WTC11 (cell line): ENCODE measurements at regions not wholly inside any gene's neighbourhood (a gene's known extent, or its start where the extent isn't known, plus 50 kb on each side); places are given as distances from the start of the nearest gene placed in this dataset.

Experiments
- ATAC-seq: fragments of 200-7000 bp; cut with Tn5 transposase; 2 replicates; pipeline ENCODE4 v1.10.0; 2021; ENCODE audit warnings: mild to moderate bottlenecking, moderate library complexity
- CTCF ChIA-PET: fragments of 300-600 bp; sonication (Branson Sonifier 250); formaldehyde crosslinking; loops from one replicate; lab custom pipeline; 2021; ENCODE audit warnings: antibody characterized with exemption; lab: Charles Lee
- POLR2A ChIA-PET: fragments of 350-600 bp; sonication (Branson Sonifier 250); formaldehyde crosslinking; loops from one replicate; lab custom pipeline; 2021; ENCODE audit warnings: antibody characterized with exemption; lab: Charles Lee
- DNase-seq: peaks from one replicate; pipeline ENCODE4 v3.0.0; 2021; ENCODE audit warnings: low spot score
- H3K27ac Mint-ChIP-seq: 2 replicates; pipeline ENCODE4 v1.8.0; 2021; ENCODE audit warnings: mixed read lengths
- H3K27me3 Mint-ChIP-seq: 2 replicates; pipeline ENCODE4 v1.8.0; 2021; ENCODE audit warnings: low read depth, mild to moderate bottlenecking, moderate library complexity, mixed read lengths
- H3K36me3 Mint-ChIP-seq: 2 replicates; pipeline ENCODE4 v1.8.0; 2021; ENCODE audit warnings: mixed read lengths
- H3K4me1 Mint-ChIP-seq: 2 replicates; pipeline ENCODE4 v1.8.0; 2022; ENCODE audit warnings: mixed read lengths
- H3K4me3 Mint-ChIP-seq: 2 replicates; pipeline ENCODE4 v1.8.0; 2021; ENCODE audit warnings: mild to moderate bottlenecking, moderate library complexity, mixed read lengths
- H3K9me3 Mint-ChIP-seq: 2 replicates; pipeline ENCODE4 v1.8.0; 2021; ENCODE audit warnings: mixed read lengths
- ELF4 ChIP-seq: sonication (generic); formaldehyde crosslinking; IDR thresholded peaks from 2 replicates; pipeline ENCODE4 v1.8.1; 2022; ENCODE audit warnings: low read depth, mild to moderate bottlenecking, moderate library complexity, missing genetic modification reagents
- ESRRA ChIP-seq: sonication (generic); formaldehyde crosslinking; IDR thresholded peaks from 2 replicates; pipeline ENCODE4 v1.8.1; 2022; ENCODE audit warnings: mild to moderate bottlenecking, missing genetic modification reagents, borderline replicate concordance
- FOXK1 ChIP-seq: sonication (generic); formaldehyde crosslinking; IDR thresholded peaks from 2 replicates; pipeline ENCODE4 v1.8.0; 2022; ENCODE audit warnings: mild to moderate bottlenecking, moderate library complexity, missing genetic modification reagents
- JUN ChIP-seq: sonication (generic); formaldehyde crosslinking; IDR thresholded peaks from 2 replicates; pipeline ENCODE4 v1.8.0; 2023; ENCODE audit warnings: mild to moderate bottlenecking, missing genetic modification reagents
- MXD4 ChIP-seq: fragments of 250-450 bp; sonication (Bioruptor Pico); IDR thresholded peaks from 2 replicates; pipeline ENCODE4 v1.8.0; 2021; ENCODE audit warnings: mild to moderate bottlenecking, moderate library complexity, borderline replicate concordance
- NFATC4 ChIP-seq: fragments of 250-450 bp; sonication (Bioruptor Pico); IDR thresholded peaks from 2 replicates; pipeline ENCODE4 v1.9.0; 2021; ENCODE audit warnings: mild to moderate bottlenecking
- SOX15 ChIP-seq: fragments of 250-450 bp; sonication (Bioruptor Pico); IDR thresholded peaks from 2 replicates; pipeline ENCODE4 v1.9.0; 2021; ENCODE audit warnings: mild to moderate bottlenecking
- SP1 ChIP-seq: sonication (generic); formaldehyde crosslinking; conservative IDR thresholded peaks from 2 replicates; pipeline ENCODE4 v1.8.1; 2022; ENCODE audit warnings: missing genetic modification reagents
- TEAD4 ChIP-seq: sonication (generic); formaldehyde crosslinking; IDR thresholded peaks from 2 replicates; pipeline ENCODE4 v1.8.0; 2022; ENCODE audit warnings: mild to moderate bottlenecking, missing genetic modification reagents
- TP53 ChIP-seq: sonication (generic); formaldehyde crosslinking; IDR thresholded peaks from 2 replicates; pipeline ENCODE4 v1.8.1; 2023; ENCODE audit warnings: mild to moderate bottlenecking, missing genetic modification reagents
- ZNF317 ChIP-seq: sonication (generic); formaldehyde crosslinking; IDR thresholded peaks from 2 replicates; pipeline ENCODE4 v1.8.1; 2023; ENCODE audit warnings: low read depth, mild to moderate bottlenecking, moderate library complexity, missing genetic modification reagents, borderline replicate concordance
- ZNF396 ChIP-seq: fragments of 250-450 bp; sonication (Bioruptor Pico); IDR thresholded peaks from 2 replicates; pipeline ENCODE4 v1.8.0; 2021; ENCODE audit warnings: mild to moderate bottlenecking, moderate library complexity, borderline replicate concordance
- ZNF423 ChIP-seq: fragments of 250-450 bp; sonication (Bioruptor Pico); IDR thresholded peaks from 2 replicates; pipeline ENCODE4 v2.1.2; 2022; ENCODE audit warnings: mild to moderate bottlenecking, moderate library complexity
- TF ChIP-seq, protein P1 (sequence below): sonication (generic); formaldehyde crosslinking; IDR thresholded peaks from 2 replicates; pipeline ENCODE4 v1.8.0; 2023; ENCODE audit warnings: missing genetic modification reagents, mild to moderate bottlenecking, borderline replicate concordance
- TF ChIP-seq, protein P2 (sequence below): sonication (generic); formaldehyde crosslinking; IDR thresholded peaks from 2 replicates; pipeline ENCODE4 v1.8.1; 2023; ENCODE audit warnings: mild to moderate bottlenecking, missing genetic modification reagents, borderline replicate concordance
- TF ChIP-seq, protein P3 (sequence below): sonication (generic); formaldehyde crosslinking; IDR thresholded peaks from 2 replicates; pipeline ENCODE4 v1.8.0; 2022; ENCODE audit warnings: mild to moderate bottlenecking, missing genetic modification reagents
- TF ChIP-seq, protein P4 (sequence below): sonication (generic); formaldehyde crosslinking; IDR thresholded peaks from 2 replicates; pipeline ENCODE4 v1.8.0; 2023; ENCODE audit warnings: missing genetic modification reagents
- TF ChIP-seq, protein P5 (sequence below): sonication (generic); formaldehyde crosslinking; IDR thresholded peaks from 2 replicates; pipeline ENCODE4 v1.8.1; 2022; ENCODE audit warnings: low read depth, mild to moderate bottlenecking, moderate library complexity, missing genetic modification reagents, borderline replicate concordance
- TF ChIP-seq, protein P6 (sequence below): sonication (generic); formaldehyde crosslinking; conservative IDR thresholded peaks from 2 replicates; pipeline ENCODE4 v1.8.1; 2023; ENCODE audit warnings: mild to moderate bottlenecking, low read depth, missing genetic modification reagents, moderate library complexity

DNA sequence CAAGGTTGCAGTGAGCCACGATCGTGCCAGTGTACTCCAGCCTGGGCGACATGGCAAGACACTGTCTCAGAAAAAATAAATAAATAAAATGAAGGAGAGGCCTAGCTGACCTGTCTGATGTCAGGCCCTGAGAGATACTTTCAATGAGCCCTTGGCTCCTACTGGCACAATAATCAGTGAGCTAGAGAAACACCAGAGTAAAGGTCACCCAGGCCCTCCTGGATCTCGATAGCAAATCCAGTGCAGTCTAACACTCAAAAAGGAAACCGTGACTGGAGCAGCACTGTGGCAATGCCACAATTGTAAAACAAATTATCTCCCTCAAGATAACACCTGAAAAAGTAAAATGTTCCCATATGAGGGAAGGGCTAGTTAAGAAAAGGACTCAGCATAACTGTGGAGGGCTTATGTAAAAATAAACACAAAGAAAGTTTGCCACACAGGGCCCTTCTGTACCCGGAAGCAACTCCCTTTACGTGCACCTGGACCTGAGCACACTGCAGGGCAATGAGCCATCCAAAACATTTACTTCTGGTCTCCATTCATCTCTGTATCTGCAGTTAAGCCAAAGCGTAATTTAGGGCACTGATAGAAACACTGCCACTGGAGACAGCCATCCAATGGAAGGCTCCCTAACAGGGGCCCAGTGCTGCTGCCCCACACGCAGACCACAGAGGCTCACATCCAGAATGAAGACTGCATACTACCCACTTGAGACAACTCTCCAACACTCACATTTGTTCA, 293.1 kb upstream of the HSFY2 start:
- H3K27me3 Mint-ChIP-seq = no peaks in the 10 kb centered on the region
- no peak overlapping the region for H3K27ac Mint-ChIP-seq
- H3K9me3 Mint-ChIP-seq = no peaks in the 10 kb centered on the region
- no peak for ATAC-seq
- TF ChIP-seq SOX15 (CRISPR knock-in tag) = no peak
- TF ChIP-seq ZNF317 = no peak
- TF ChIP-seq, protein P1, sequence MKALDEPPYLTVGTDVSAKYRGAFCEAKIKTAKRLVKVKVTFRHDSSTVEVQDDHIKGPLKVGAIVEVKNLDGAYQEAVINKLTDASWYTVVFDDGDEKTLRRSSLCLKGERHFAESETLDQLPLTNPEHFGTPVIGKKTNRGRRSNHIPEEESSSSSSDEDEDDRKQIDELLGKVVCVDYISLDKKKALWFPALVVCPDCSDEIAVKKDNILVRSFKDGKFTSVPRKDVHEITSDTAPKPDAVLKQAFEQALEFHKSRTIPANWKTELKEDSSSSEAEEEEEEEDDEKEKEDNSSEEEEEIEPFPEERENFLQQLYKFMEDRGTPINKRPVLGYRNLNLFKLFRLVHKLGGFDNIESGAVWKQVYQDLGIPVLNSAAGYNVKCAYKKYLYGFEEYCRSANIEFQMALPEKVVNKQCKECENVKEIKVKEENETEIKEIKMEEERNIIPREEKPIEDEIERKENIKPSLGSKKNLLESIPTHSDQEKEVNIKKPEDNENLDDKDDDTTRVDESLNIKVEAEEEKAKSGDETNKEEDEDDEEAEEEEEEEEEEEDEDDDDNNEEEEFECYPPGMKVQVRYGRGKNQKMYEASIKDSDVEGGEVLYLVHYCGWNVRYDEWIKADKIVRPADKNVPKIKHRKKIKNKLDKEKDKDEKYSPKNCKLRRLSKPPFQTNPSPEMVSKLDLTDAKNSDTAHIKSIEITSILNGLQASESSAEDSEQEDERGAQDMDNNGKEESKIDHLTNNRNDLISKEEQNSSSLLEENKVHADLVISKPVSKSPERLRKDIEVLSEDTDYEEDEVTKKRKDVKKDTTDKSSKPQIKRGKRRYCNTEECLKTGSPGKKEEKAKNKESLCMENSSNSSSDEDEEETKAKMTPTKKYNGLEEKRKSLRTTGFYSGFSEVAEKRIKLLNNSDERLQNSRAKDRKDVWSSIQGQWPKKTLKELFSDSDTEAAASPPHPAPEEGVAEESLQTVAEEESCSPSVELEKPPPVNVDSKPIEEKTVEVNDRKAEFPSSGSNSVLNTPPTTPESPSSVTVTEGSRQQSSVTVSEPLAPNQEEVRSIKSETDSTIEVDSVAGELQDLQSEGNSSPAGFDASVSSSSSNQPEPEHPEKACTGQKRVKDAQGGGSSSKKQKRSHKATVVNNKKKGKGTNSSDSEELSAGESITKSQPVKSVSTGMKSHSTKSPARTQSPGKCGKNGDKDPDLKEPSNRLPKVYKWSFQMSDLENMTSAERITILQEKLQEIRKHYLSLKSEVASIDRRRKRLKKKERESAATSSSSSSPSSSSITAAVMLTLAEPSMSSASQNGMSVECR = no peak
- TF ChIP-seq, protein P2, sequence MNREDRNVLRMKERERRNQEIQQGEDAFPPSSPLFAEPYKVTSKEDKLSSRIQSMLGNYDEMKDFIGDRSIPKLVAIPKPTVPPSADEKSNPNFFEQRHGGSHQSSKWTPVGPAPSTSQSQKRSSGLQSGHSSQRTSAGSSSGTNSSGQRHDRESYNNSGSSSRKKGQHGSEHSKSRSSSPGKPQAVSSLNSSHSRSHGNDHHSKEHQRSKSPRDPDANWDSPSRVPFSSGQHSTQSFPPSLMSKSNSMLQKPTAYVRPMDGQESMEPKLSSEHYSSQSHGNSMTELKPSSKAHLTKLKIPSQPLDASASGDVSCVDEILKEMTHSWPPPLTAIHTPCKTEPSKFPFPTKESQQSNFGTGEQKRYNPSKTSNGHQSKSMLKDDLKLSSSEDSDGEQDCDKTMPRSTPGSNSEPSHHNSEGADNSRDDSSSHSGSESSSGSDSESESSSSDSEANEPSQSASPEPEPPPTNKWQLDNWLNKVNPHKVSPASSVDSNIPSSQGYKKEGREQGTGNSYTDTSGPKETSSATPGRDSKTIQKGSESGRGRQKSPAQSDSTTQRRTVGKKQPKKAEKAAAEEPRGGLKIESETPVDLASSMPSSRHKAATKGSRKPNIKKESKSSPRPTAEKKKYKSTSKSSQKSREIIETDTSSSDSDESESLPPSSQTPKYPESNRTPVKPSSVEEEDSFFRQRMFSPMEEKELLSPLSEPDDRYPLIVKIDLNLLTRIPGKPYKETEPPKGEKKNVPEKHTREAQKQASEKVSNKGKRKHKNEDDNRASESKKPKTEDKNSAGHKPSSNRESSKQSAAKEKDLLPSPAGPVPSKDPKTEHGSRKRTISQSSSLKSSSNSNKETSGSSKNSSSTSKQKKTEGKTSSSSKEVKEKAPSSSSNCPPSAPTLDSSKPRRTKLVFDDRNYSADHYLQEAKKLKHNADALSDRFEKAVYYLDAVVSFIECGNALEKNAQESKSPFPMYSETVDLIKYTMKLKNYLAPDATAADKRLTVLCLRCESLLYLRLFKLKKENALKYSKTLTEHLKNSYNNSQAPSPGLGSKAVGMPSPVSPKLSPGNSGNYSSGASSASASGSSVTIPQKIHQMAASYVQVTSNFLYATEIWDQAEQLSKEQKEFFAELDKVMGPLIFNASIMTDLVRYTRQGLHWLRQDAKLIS (CRISPR knock-in tag) = no peak
- H3K4me3 Mint-ChIP-seq = no peak overlapping the region
- H3K4me1 Mint-ChIP-seq = peaks cover 35% of the 10 kb centered on the region
- DNase-seq = no peak
- H3K36me3 Mint-ChIP-seq = no peaks in the 10 kb centered on the region
- ChIA-PET POLR2A (no interaction called here), CTCF (no interaction called here)

DNA sequence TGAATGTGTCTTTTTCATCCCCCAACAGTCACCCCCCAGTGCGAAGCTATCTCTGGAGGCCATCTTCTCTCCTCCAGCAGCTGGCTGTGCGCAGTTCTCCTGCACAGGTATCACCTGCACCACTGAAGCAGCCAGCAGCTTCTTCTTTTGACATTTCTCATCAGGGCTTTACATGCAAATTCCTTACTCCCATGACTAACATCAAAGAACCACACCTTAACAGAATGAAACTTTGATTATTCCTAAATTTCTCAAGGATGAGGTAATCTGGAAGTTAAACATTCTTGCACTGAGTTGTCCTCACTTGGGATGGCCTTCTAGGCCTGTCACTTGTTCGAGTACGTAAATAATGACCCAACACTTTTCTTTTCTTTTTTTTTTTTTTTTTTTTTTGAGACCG, 291.6 kb upstream of the HSFY2 start:
- POLR2A ChIA-PET = no interaction called here
- Mint-ChIP-seq H3K4me1 (peaks cover 31% of the 10 kb centered on the region), H3K27ac (no peak overlapping the region), H3K36me3 (no peaks in the 10 kb centered on the region), H3K9me3 (no peaks in the 10 kb centered on the region), H3K27me3 (no peaks in the 10 kb centered on the region), H3K4me3 (no peak overlapping the region)
- CTCF ChIA-PET = no interaction called here
- no peak for DNase-seq
- TF ChIP-seq ELF4 (CRISPR knock-in tag) (no peak), SP1 (no peak), TP53 (no peak), TEAD4 (CRISPR knock-in tag) (no peak)
- TF ChIP-seq, protein P3, sequence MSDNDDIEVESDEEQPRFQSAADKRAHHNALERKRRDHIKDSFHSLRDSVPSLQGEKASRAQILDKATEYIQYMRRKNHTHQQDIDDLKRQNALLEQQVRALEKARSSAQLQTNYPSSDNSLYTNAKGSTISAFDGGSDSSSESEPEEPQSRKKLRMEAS = no peak
- ATAC-seq = no peak

DNA sequence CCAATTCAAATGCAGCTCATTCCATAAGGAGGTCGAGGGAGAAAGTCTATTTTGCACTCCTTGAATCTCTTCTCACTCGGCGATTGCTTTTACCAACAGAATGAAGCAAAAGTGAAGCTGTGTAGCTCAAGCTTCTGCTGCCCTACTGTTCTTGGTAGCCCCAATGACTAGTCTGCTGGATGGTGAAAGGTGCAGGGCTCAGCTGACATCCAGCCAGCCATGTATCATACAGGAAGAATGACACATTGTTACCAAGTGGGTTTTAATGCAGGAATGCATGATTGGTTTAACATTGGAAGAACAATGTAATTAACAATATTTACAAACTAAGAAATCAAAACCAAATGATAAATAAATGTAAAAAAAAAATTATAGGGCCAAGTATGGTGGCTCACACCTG, 286.2 kb upstream of the HSFY2 start:
- POLR2A ChIA-PET = no interaction called here
- ATAC-seq = no peak
- peaks cover 28% of the 10 kb centered on the region for H3K4me1 Mint-ChIP-seq
- CTCF ChIA-PET = no interaction called here
- H3K27me3 Mint-ChIP-seq = no peaks in the 10 kb centered on the region
- no peak overlapping the region for H3K4me3 Mint-ChIP-seq
- H3K9me3 Mint-ChIP-seq = no peaks in the 10 kb centered on the region
- H3K27ac Mint-ChIP-seq = peak overlapping the region; percentile 45; the same call in 1 of the 2 replicates
- H3K36me3 Mint-ChIP-seq = no peaks in the 10 kb centered on the region
- no peak for DNase-seq
- TF ChIP-seq, protein P4, sequence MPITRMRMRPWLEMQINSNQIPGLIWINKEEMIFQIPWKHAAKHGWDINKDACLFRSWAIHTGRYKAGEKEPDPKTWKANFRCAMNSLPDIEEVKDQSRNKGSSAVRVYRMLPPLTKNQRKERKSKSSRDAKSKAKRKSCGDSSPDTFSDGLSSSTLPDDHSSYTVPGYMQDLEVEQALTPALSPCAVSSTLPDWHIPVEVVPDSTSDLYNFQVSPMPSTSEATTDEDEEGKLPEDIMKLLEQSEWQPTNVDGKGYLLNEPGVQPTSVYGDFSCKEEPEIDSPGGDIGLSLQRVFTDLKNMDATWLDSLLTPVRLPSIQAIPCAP = no peak
- no peak for TF ChIP-seq FOXK1
- TF ChIP-seq, protein P5, sequence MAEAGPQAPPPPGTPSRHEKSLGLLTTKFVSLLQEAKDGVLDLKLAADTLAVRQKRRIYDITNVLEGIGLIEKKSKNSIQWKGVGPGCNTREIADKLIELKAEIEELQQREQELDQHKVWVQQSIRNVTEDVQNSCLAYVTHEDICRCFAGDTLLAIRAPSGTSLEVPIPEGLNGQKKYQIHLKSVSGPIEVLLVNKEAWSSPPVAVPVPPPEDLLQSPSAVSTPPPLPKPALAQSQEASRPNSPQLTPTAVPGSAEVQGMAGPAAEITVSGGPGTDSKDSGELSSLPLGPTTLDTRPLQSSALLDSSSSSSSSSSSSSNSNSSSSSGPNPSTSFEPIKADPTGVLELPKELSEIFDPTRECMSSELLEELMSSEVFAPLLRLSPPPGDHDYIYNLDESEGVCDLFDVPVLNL (CRISPR knock-in tag) = no peak
- TF ChIP-seq, protein P6, sequence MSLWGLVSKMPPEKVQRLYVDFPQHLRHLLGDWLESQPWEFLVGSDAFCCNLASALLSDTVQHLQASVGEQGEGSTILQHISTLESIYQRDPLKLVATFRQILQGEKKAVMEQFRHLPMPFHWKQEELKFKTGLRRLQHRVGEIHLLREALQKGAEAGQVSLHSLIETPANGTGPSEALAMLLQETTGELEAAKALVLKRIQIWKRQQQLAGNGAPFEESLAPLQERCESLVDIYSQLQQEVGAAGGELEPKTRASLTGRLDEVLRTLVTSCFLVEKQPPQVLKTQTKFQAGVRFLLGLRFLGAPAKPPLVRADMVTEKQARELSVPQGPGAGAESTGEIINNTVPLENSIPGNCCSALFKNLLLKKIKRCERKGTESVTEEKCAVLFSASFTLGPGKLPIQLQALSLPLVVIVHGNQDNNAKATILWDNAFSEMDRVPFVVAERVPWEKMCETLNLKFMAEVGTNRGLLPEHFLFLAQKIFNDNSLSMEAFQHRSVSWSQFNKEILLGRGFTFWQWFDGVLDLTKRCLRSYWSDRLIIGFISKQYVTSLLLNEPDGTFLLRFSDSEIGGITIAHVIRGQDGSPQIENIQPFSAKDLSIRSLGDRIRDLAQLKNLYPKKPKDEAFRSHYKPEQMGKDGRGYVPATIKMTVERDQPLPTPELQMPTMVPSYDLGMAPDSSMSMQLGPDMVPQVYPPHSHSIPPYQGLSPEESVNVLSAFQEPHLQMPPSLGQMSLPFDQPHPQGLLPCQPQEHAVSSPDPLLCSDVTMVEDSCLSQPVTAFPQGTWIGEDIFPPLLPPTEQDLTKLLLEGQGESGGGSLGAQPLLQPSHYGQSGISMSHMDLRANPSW (CRISPR knock-in tag) = no peak
- no peak for TF ChIP-seq ZNF423 (CRISPR knock-in tag)
- TF ChIP-seq NFATC4 (CRISPR knock-in tag) = no peak
- no peak for TF ChIP-seq ESRRA (CRISPR knock-in tag)
- no peak for TF ChIP-seq ZNF396 (CRISPR knock-in tag)
- TF ChIP-seq JUN (CRISPR knock-in tag) = no peak
- TF ChIP-seq MXD4 (CRISPR knock-in tag) = no peak
